ENCODE measurements at regions not wholly inside any gene's neighbourhood (a gene's known extent, or its start where the extent isn't known, plus 50 kb on each side); places are given as distances from the start of the nearest gene placed in this dataset.
"Not testable (repeated sequence)": the region's sequence is repeated elsewhere in the genome, so short reads cannot be mapped to it uniquely, and the experiment has no call there.

DNA sequence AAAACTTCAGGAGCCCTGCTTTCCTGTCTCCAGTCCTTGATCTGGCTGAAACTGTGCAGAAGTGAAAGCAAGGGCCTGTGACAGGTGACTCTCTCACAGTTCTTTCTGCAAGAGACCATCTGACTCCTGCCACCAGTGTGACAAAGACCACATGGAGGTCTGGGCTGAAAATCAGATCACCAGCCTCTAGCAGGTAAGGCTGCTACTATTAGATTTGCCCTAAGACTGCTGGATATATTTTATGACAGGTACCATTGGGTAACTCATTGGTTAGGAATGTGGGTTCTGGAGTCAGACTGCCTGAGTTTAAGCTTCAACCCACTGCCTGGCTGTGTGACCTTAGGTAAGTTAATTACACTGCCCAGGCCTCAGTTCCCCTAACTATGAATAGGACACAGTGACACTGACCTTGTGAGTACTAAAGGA lies 163.3 kb upstream of the SLC7A11 start:
- no peak for FAIRE-seq
- peak; percentile 2 for DNase-seq (ENCODE audit: low spot score)

- FAIRE-seq (no peak), DNase-seq (ENCODE audit: low spot score) (no peak)
These were observed 162.7 kb upstream of the SLC7A11 start for GRCh38 chr4:138404801-138405200.

DNA sequence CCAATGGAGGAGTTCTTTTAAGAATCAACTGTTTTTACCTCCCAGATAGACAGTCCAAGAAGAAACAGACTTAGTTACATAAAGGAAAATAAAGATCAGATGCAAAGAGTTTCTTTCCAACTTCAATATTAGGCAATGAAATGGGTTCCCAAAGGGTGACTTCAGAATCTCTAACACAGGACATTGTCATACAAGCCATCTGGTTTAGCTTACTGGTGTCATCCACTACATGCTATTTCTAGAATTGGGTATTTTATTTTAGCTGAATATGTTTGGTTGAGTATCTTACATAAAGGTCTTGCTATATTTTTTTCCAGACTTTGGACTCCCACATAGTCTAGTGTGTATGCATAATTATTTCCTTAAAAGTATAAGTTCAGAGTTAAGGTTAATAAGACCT lies 162.1 kb upstream of the SLC7A11 start:
- no peak for FAIRE-seq
- DNase-seq (ENCODE audit: low spot score): no peak

DNA sequence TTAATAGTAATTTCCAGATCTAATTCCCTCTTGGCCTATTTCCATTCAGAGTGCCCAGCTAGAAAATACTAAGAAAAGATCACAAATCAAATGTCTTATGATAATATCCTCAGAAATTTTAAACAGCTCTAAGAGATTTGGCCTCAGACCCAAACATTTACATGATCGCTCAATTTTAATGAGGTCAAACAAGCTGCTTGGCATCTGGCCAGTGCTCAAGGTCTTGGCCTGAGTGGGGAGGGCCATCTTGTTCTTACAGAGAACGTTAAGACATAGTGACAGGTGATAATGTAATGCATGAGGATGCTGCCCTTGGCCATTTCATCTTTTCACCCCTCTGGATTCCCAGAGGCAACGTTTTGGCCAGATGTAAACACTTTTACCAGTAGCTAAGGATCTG lies 159.2 kb upstream of the SLC7A11 start:
- no peak for DNase-seq (ENCODE audit: low spot score)
- no peak for FAIRE-seq

GRCh38 chr4:138400543-138400942 lies 158.4 kb upstream of the SLC7A11 start:
- FAIRE-seq (no peak), DNase-seq (ENCODE audit: low spot score) (no peak)

DNA sequence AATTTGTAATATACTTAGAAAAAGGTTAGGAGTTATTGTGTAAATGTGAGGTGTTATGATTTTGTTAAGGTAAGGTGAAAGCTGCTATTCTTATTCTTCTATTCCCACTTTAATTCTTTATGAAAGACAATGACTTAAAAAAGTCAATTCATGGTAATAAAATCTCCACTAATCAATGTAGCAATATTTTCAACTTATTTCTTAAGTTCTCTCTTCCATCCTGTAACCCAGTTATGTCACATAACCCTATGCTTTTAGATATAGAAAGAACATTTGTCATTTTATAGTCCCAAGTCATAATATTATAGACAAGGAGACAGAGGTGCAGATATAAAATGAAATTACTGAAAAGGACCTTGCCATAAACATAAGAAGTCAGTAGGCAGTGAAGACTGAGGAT lies 157.9 kb upstream of the SLC7A11 start:
- no peak for DNase-seq (ENCODE audit: low spot score)
- no peak for FAIRE-seq

DNA sequence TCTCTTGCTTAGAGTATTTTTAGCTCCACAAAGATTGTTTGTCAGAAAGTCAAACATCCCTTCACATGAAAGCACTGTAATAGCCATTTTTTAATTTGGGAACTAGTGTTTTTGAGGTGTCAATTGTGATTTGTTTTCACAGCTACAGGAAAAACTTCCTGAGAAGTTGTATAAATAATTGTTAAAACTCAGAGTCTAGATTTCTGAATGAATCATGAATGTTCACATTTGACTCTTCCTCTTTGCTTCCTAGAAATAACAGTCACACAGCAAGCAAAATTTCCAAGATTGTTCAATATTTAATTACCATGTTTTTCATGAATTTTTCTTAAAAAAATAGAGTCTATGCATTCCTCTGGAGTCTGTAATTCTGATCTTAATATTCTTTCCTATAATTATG lies 156.9 kb upstream of the SLC7A11 start:
- no peak for FAIRE-seq

DNA sequence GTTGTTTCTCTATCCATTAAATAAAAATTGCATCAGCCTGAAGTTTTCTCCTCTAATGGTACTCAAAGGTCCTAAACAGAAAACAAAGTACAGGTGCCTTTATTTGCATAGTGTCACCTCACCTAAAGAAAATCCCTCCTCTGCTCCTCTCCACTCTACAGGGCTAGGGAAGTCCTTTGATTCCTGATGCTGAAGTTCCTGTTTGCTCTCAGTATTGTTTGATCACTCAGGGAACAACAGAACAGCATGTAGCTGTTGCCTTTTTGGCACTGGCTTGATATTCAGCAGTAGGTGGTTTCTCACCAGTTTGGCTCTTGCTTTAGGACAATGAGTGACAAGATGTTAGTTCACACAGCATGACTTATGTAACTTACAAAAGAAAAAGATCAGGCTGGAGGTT lies 156.2 kb upstream of the SLC7A11 start:
- DNase-seq (ENCODE audit: low spot score) (no peak), FAIRE-seq (no peak)

More for the DNA sequence above, 156.9 kb upstream of the SLC7A11 start:
- DNase-seq (ENCODE audit: low spot score): no peak

- no peak for FAIRE-seq
- DNase-seq (ENCODE audit: low spot score): no peak
These were observed 151.9 kb upstream of the SLC7A11 start for GRCh38 chr4:138393886-138394610.

DNA sequence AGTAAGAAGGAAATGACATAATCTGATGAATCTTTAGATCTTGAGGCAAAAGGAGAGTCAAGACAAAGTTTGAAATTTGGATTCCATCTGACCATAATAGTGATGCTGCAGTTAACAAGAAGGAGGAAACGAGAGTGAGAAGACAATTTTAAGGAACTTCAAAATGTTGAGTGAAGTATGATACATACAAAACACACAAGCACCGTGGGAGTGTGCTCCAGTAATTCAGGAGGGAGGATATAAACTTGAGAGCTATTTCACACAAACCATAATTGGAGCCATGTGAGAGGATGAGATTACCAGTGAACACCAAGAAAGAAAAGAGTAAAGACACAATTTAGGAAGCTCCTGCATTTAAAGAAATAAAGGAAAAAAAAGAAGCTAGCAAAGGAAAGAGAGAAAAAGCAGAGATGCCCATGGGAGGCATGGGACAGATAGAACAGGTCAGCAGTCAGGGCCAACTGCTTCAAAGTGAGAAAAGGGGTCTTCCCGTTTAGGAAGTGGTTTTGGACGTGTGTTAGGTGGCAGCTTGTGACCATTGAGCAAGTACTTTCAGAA lies 150.7 kb upstream of the SLC7A11 start:
- FAIRE-seq: no peak
- DNase-seq (ENCODE audit: low spot score): no peak

- FAIRE-seq (no peak), DNase-seq (ENCODE audit: low spot score) (peak; percentile 23)
These were observed 148.0 kb upstream of the SLC7A11 start for GRCh38 chr4:138389976-138390685.

DNA sequence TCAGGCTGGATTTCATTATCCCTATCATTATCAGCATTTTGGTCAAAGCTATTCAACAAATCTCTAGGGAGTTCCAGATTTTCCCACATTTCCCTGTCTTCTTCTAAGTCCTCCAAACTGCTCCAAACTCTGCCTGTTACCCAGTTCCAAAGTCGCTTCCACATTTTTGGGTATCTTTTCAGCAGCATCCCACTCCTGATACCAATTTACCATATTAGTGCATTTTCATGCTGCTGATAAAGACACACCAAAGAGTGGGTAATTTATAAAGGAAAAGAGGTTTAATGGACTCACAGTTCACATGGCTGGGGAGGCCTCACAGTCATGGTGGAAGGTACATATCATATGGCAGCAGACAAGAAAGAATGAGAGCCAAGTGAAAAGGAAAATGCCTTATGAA lies 132.8 kb upstream of the SLC7A11 start:
- no peak for DNase-seq (ENCODE audit: low spot score)
- no peak for FAIRE-seq

GRCh38 chr4:138367942-138368341 lies 125.8 kb upstream of the SLC7A11 start:
- DNase-seq (ENCODE audit: low spot score) (no peak), FAIRE-seq (no peak)

DNA sequence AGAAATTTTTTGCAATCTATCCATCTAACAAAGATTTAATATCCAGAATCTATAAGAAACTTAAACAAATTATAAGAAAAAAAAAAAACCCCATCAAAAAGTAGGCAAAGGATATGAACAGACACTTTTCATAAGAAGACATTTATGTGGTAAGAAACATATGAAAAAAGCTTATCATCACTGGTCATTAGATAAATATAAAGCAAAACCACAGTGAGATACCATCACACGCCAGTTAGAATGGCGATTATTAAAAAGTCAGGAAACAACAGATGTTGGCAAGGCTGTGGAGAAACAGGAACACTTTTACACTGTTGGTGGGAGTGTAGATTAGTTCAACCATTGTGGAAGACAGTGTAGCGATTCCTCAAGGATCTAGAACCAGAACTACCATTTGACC lies 110.3 kb upstream of the SLC7A11 start:
- not testable (repeated sequence) for DNase-seq (ENCODE audit: low spot score); FAIRE-seq

DNA sequence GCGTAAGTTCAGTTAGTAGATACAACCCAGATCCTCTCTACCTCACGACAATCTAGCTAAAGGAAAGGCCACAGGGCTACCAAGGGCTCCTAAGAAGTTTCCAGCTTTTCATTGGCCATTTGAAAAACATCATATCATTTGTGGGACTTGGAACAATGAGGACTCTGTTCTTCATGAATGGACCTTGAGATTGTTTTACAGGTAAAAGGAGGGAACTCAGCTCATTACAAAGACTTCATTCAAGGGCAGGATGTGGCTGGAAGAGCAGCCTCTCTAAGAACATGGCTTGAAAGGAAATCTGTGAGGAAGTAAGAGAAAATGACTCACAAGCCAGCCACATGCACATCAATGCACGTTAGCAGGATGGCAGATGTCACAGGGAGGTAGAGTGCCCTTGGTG lies 105.9 kb upstream of the SLC7A11 start:
- no peak for FAIRE-seq

DNA sequence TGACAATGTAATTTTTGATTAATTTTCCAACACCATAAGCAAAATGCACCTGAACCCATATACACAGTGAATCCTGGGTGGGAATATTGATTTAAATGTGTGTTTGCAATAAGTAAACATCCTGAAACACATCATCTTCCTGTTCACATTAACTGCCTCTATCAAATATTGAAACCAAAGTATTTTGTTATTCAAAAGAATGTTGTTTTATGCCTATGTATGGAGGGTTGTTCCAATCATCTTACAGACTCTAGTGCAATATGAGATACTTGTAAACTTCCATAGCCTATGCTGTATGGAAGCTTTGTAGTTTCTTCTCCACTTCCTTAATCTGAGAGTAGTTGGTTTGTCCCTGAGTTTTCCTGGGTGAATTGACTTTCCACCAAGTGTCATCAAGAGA lies 105.4 kb upstream of the SLC7A11 start:
- FAIRE-seq (no peak), DNase-seq (ENCODE audit: low spot score) (no peak)

More for the DNA sequence above, 105.9 kb upstream of the SLC7A11 start:
- peak; percentile 33 for DNase-seq (ENCODE audit: low spot score)

DNA sequence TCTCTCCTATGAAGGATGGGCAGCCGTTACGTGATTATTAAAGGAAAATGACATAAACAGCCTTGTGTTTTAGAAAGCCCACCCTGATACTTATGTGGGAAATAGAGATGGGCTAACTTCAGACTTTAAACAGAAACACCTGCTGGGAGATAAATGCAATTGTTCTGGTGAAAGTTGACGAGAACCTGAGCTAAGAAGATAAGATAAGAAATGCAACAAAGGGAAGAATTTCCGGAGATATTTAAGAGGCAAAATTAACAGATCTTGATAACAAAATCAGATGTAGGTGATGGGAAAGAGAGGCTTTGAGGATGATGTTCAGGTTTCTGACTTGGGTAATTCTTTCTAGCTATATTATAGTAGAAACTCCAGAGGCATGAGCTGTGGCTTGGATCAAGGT lies 102.7 kb upstream of the SLC7A11 start:
- FAIRE-seq (no peak), DNase-seq (ENCODE audit: low spot score) (no peak)

- FAIRE-seq (no peak), DNase-seq (ENCODE audit: low spot score) (no peak)
These were observed 101.9 kb upstream of the SLC7A11 start for GRCh38 chr4:138344054-138344453.

- no peak for FAIRE-seq
- no peak for DNase-seq (ENCODE audit: low spot score)
These were observed 99.7 kb upstream of the SLC7A11 start for GRCh38 chr4:138341739-138342415.

DNA sequence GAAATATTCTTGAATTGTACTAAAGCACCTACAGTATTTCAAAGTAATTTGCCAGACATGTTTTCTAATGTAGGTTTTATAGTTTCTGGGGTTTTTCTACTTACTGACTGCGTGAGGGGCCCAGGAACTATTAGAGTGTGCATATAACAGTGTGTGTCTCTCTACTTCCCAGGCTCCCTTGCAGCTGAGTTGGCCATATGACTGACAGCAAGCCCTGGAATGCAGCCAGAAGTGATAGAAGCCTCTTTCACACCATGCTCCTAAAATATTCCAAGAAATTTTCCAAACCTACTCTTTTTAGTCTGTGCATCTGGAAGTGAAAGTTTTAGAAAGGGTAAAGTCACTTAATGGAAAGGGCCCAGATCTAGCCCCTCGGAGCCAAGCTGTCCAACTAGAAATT lies 96.7 kb upstream of the SLC7A11 start:
- DNase-seq (ENCODE audit: low spot score): no peak
- no peak for FAIRE-seq

DNA sequence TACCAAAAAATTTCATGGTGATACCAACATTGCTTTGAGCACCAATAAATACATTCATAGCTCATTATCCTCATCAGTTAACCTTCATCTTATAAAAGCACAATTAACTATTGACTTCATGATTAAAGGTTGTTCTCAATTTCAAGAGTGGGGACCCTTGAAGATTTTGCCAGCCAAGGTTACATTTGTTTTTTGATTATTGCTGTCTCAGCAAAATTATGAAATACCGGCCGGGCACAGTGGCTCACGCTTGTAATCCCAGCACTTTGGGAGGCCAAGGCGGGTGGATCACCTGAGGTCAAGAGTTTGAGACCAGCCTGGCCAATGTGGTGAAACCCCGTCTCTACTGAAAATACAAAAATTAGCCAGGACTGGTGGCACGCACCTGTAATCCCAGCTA lies 96.1 kb upstream of the SLC7A11 start:
- FAIRE-seq; DNase-seq (ENCODE audit: low spot score): not testable (repeated sequence)

Data from urothelium cell line (cell line).